HepG2 (cell line): ENCODE measurements at regions not wholly inside any gene's neighbourhood (a gene's known extent, or its start where the extent isn't known, plus 50 kb on each side); places are given as distances from the start of the nearest gene placed in this dataset.

ENCODE experiments used
- JUN ChIP-seq: sonication (generic); formaldehyde crosslinking; IDR thresholded peaks from 2 replicates; pipeline ENCODE4 v1.4.0; 2020; ENCODE audit warnings: mild to moderate bottlenecking, missing genetic modification reagents
- TCF12 ChIP-seq, 2 experiments: fragments of 450-650 bp in 1 of 2; sonication (generic) in 1 of 2; formaldehyde crosslinking in 1 of 2; IDR thresholded peaks; 2 replicates each; pipeline versions ENCODE4 v1.6.1 to v1.8.0; 2017 to 2022; ENCODE audit warnings: antibody characterized with exemption in 1 of 2, mild to moderate bottlenecking in 1 of 2, missing genetic modification reagents in 1 of 2, moderate library complexity in 1 of 2
- ZNF605 ChIP-seq: sonication (generic); formaldehyde crosslinking; IDR thresholded peaks from 2 replicates; pipeline ENCODE4 v1.8.0; 2022; ENCODE audit warnings: mild to moderate bottlenecking, missing genetic modification reagents
- ZNF75D ChIP-seq: sonication (generic); formaldehyde crosslinking; IDR thresholded peaks from 2 replicates; pipeline ENCODE4 v1.8.1; 2023; ENCODE audit warnings: missing genetic modification reagents, mild to moderate bottlenecking, borderline replicate concordance
- TF ChIP-seq, protein P1 (sequence below): IDR thresholded peaks from 2 replicates; pipeline ENCODE4 v1.6.1; 2016; ENCODE audit warnings: low read depth, missing genetic modification reagents, missing compliant biosample characterization
- TF ChIP-seq, protein P2 (sequence below): IDR thresholded peaks from 2 replicates; pipeline ENCODE4 v1.6.1; 2018; ENCODE audit warnings: missing genetic modification reagents

- TF ChIP-seq, protein P1, sequence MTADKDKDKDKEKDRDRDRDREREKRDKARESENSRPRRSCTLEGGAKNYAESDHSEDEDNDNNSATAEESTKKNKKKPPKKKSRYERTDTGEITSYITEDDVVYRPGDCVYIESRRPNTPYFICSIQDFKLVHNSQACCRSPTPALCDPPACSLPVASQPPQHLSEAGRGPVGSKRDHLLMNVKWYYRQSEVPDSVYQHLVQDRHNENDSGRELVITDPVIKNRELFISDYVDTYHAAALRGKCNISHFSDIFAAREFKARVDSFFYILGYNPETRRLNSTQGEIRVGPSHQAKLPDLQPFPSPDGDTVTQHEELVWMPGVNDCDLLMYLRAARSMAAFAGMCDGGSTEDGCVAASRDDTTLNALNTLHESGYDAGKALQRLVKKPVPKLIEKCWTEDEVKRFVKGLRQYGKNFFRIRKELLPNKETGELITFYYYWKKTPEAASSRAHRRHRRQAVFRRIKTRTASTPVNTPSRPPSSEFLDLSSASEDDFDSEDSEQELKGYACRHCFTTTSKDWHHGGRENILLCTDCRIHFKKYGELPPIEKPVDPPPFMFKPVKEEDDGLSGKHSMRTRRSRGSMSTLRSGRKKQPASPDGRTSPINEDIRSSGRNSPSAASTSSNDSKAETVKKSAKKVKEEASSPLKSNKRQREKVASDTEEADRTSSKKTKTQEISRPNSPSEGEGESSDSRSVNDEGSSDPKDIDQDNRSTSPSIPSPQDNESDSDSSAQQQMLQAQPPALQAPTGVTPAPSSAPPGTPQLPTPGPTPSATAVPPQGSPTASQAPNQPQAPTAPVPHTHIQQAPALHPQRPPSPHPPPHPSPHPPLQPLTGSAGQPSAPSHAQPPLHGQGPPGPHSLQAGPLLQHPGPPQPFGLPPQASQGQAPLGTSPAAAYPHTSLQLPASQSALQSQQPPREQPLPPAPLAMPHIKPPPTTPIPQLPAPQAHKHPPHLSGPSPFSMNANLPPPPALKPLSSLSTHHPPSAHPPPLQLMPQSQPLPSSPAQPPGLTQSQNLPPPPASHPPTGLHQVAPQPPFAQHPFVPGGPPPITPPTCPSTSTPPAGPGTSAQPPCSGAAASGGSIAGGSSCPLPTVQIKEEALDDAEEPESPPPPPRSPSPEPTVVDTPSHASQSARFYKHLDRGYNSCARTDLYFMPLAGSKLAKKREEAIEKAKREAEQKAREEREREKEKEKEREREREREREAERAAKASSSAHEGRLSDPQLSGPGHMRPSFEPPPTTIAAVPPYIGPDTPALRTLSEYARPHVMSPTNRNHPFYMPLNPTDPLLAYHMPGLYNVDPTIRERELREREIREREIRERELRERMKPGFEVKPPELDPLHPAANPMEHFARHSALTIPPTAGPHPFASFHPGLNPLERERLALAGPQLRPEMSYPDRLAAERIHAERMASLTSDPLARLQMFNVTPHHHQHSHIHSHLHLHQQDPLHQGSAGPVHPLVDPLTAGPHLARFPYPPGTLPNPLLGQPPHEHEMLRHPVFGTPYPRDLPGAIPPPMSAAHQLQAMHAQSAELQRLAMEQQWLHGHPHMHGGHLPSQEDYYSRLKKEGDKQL (CRISPR knock-in tag): no peak
- no peak for TF ChIP-seq TCF12 (IDR thresholded peaks at IDR 0.05)
- TF ChIP-seq TCF12 (CRISPR knock-in tag; IDR thresholded peaks at IDR 0.05): no peak
- TF ChIP-seq ZNF75D (CRISPR knock-in tag): no peak
- TF ChIP-seq, protein P2, sequence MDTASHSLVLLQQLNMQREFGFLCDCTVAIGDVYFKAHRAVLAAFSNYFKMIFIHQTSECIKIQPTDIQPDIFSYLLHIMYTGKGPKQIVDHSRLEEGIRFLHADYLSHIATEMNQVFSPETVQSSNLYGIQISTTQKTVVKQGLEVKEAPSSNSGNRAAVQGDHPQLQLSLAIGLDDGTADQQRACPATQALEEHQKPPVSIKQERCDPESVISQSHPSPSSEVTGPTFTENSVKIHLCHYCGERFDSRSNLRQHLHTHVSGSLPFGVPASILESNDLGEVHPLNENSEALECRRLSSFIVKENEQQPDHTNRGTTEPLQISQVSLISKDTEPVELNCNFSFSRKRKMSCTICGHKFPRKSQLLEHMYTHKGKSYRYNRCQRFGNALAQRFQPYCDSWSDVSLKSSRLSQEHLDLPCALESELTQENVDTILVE (CRISPR knock-in tag): no peak
- no peak for TF ChIP-seq JUN (CRISPR knock-in tag)
- TF ChIP-seq ZNF605 (CRISPR knock-in tag): 0 out of 2 replicates have a peak, but pooled peaks have one; percentile 36
Observed at GRCh38 chr2:62304429-62305417, 108.8 kb downstream of the B3GNT2 start (continued).
